ENCODE measurements at regions not wholly inside any gene's neighbourhood (a gene's known extent, or its start where the extent isn't known, plus 50 kb on each side); places are given as distances from the start of the nearest gene placed in this dataset.
A peak's percentile ranks its signal among the peaks of the same experiment; 100 is the strongest.

DNA sequence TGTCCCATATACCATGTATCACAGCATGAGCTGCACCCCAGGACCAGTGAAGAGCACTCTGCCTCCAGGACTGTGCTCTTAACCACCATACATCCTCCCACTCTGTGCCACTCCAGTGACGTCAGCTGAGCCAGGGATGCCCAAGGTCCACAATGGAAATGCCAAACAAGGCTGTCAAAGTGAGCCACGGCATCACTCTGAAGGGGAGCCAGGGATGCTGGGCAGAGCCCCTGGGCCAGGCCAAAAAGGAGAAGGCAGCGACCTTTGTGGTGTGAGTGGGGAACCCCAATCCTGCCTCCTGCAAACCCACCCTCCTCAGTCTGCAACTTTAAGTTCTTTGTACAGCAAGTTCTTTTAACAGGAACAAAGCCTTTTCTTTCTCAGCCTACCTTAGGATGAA is 242.7 kb downstream of the SYK start:
- no peaks in the 10 kb centered on the region for H3K4me1 ChIP-seq (ENCODE audit: control insufficient read depth in 3 of 3, insufficient read depth in 2 of 3, low read depth in 1 of 3, low read length in 2 of 3)
- no peak for FAIRE-seq
- 87 to 92% (median 90%) methylated on average over 3 of the region's 3 CpGs for WGBS, 3 donors

DNA sequence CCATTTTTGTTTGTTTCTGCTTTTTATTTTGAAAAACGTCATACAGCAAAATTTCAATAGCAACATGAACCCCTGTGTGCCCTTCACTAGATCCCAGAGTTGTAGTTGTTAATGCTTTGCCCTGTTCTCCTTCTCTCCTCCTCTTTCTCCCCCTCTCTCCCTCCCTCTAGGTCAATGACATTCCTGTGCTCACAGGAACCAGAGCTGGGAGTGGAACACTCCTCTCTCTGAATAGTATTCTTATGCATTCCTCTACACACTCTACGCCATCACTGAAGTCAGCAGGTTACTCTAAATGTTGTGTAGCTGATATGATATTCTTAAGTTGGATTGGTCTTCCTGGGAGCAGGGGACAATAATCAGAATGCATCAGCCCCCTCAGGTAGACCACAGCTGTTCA is 243.4 kb downstream of the SYK start:
- WGBS, 3 donors: 91 to 95% (median 93%) methylated on average over 2 of the region's 2 CpGs
- FAIRE-seq (no peak), DNase-seq (no peak)
- Histone ChIP-seq H3K4me1 (ENCODE audit: control insufficient read depth in 3 of 3, insufficient read depth in 2 of 3, low read depth in 1 of 3, low read length in 2 of 3) (no peaks in the 10 kb centered on the region), H3K36me3 (ENCODE audit: control insufficient read depth in 3 of 3, insufficient read depth in 2 of 3, low read depth in 1 of 3, low read length in 3 of 3) (no peaks in the 10 kb centered on the region), H3K27ac (ENCODE audit: low read depth in 1 of 3, low read length in 2 of 3) (no peak overlapping the region), H3K4me3 (ENCODE audit: low read depth in 1 of 3, low read length in 3 of 3) (no peak overlapping the region), H3K9me3 (ENCODE audit: control insufficient read depth in 2 of 2, insufficient read depth in 1 of 2, low read depth in 1 of 2, low read length in 1 of 2) (no peaks in the 10 kb centered on the region), H3K27me3 (ENCODE audit: control insufficient read depth in 3 of 3, insufficient read depth in 3 of 3, low read length in 3 of 3) (peaks cover 0 to 2% (median 0%) of the 10 kb centered on the region in 3 donors)

More for the DNA sequence above, 242.7 kb downstream of the SYK start:
- H3K27me3 ChIP-seq (ENCODE audit: control insufficient read depth in 3 of 3, insufficient read depth in 3 of 3, low read length in 3 of 3): peaks cover 0 to 2% (median 0%) of the 10 kb centered on the region in 3 donors
- H3K36me3 ChIP-seq (ENCODE audit: control insufficient read depth in 3 of 3, insufficient read depth in 2 of 3, low read depth in 1 of 3, low read length in 3 of 3): no peaks in the 10 kb centered on the region
- no peak overlapping the region for H3K4me3 ChIP-seq (ENCODE audit: low read depth in 1 of 3, low read length in 3 of 3)
- no peak overlapping the region for H3K27ac ChIP-seq (ENCODE audit: low read depth in 1 of 3, low read length in 2 of 3)
- H3K9me3 ChIP-seq (ENCODE audit: control insufficient read depth in 2 of 2, insufficient read depth in 1 of 2, low read depth in 1 of 2, low read length in 1 of 2): no peaks in the 10 kb centered on the region
- no peak for DNase-seq

DNA sequence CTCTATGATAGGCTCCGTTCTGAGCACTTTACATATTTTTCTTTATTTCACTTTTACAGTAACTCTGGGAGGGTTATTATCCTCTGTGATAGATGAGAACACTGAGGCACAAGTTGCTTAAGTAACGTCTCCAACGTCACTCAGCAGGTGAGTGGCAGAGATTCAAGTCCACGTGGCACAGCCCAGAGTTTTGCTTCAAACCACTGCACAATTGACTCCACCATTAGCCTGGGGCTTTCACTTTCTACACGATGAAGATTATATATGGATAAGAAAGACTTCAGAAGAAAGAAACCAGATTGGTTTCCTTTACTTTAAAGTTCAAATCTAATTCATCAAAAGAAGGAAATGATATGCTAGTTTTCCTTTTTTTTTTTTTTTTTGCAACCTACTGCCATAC is 245.9 kb downstream of the SYK start:
- peak in 1 of 2 donors; percentile 20 for DNase-seq
- FAIRE-seq: no peak
- Histone ChIP-seq H3K4me1 (ENCODE audit: control insufficient read depth in 3 of 3, insufficient read depth in 2 of 3, low read depth in 1 of 3, low read length in 2 of 3) (no peaks in the 10 kb centered on the region), H3K9me3 (ENCODE audit: control insufficient read depth in 2 of 2, insufficient read depth in 1 of 2, low read depth in 1 of 2, low read length in 1 of 2) (no peaks in the 10 kb centered on the region), H3K27me3 (ENCODE audit: control insufficient read depth in 3 of 3, insufficient read depth in 3 of 3, low read length in 3 of 3) (peaks cover 0 to 2% (median 0%) of the 10 kb centered on the region in 3 donors), H3K27ac (ENCODE audit: low read depth in 1 of 3, low read length in 2 of 3) (no peak overlapping the region), H3K36me3 (ENCODE audit: control insufficient read depth in 3 of 3, insufficient read depth in 2 of 3, low read depth in 1 of 3, low read length in 3 of 3) (no peaks in the 10 kb centered on the region), H3K4me3 (ENCODE audit: low read depth in 1 of 3, low read length in 3 of 3) (no peak overlapping the region)
- 22 to 37% (median 25%) methylated on average over 5 of the region's 5 CpGs for WGBS, 3 donors

DNA sequence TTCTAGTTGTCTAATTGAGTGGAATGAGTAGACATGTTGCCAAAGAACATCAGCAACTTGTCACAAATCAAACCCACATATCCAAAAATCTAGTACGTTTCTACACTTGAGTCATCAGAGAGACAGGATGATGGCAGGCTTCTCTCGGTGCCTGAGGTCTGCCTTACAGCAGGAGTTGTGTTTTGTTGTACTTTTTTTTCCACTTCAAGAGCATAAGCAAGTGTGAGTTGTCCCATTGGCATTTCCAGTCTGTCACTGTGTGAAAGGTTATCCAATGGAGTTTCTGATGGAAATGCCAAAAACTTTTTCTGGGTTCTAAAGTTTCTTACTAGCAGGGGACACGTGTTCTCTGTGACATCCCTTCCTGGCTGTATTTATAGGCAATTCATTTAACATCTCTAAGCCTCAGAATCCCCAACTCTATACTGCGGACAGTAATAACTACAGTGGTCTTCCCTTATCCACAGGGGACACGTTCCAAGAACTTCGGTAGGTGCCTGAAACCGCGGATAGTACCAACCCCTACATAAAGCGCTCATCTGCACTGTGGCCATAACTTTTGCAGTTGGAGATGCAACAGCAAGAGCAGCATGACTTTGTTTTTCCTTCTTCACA is 246.5 kb downstream of the SYK start:
- 81 to 92% (median 83%) methylated on average over 9 of the region's 9 CpGs for WGBS, 3 donors
- no peak overlapping the region for H3K27ac ChIP-seq (ENCODE audit: low read depth in 1 of 3, low read length in 2 of 3)
- H3K36me3 ChIP-seq (ENCODE audit: control insufficient read depth in 3 of 3, insufficient read depth in 2 of 3, low read depth in 1 of 3, low read length in 3 of 3): no peaks in the 10 kb centered on the region
- no peak for FAIRE-seq
- no peak overlapping the region for H3K4me3 ChIP-seq (ENCODE audit: low read depth in 1 of 3, low read length in 3 of 3)
- H3K27me3 ChIP-seq (ENCODE audit: control insufficient read depth in 3 of 3, insufficient read depth in 3 of 3, low read length in 3 of 3): peaks cover 0 to 2% (median 0%) of the 10 kb centered on the region in 3 donors
- no peak for DNase-seq
- no peaks in the 10 kb centered on the region for H3K4me1 ChIP-seq (ENCODE audit: control insufficient read depth in 3 of 3, insufficient read depth in 2 of 3, low read depth in 1 of 3, low read length in 2 of 3)
- no peaks in the 10 kb centered on the region for H3K9me3 ChIP-seq (ENCODE audit: control insufficient read depth in 2 of 2, insufficient read depth in 1 of 2, low read depth in 1 of 2, low read length in 1 of 2)

DNA sequence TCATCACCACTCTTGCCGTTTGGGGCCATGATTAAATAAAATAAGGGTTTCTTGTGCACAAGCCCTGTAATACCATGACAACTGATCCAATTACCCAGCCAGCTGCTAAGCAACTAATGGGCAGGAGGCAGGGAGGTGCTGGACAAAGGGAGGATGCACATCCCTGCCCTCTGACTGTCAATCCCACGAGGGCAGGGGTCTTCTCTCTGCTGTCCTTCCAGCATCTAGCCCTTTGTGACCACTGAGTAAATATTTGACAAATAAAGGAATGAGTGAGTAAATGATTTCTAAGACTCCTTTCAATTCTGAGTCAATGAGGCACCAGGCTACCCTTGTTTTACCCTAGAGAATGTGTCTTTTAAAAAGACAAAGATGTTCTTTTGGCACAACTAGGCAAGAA is 247.1 kb downstream of the SYK start:
- Histone ChIP-seq H3K27ac (ENCODE audit: low read depth in 1 of 3, low read length in 2 of 3) (no peak overlapping the region), H3K4me1 (ENCODE audit: control insufficient read depth in 3 of 3, insufficient read depth in 2 of 3, low read depth in 1 of 3, low read length in 2 of 3) (no peaks in the 10 kb centered on the region), H3K27me3 (ENCODE audit: control insufficient read depth in 3 of 3, insufficient read depth in 3 of 3, low read length in 3 of 3) (peaks cover 0 to 2% (median 0%) of the 10 kb centered on the region in 3 donors), H3K9me3 (ENCODE audit: control insufficient read depth in 2 of 2, insufficient read depth in 1 of 2, low read depth in 1 of 2, low read length in 1 of 2) (no peaks in the 10 kb centered on the region), H3K4me3 (ENCODE audit: low read depth in 1 of 3, low read length in 3 of 3) (no peak overlapping the region), H3K36me3 (ENCODE audit: control insufficient read depth in 3 of 3, insufficient read depth in 2 of 3, low read depth in 1 of 3, low read length in 3 of 3) (no peaks in the 10 kb centered on the region)
- no peak for DNase-seq
- WGBS, 3 donors: 50 to 57% (median 56%) methylated on average over 2 of the region's 2 CpGs
- FAIRE-seq: no peak

DNA sequence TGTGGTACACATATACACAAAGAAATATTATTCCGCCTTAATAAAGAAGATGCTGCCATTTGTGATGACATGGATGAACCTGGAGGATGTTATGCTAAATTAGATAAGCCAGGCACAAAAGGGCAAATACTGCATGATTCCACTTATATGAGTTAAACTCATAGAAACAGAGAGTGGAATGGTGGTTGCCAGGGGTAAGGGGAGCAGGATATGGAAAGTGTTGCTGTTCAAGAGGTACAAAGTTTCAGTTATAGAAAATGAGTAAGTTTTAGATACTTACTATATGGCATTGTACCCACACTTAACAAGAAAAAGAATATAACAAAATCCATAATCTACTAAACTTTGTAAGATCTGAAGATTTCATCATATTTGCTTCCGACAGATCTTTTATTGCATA is 252.2 kb downstream of the SYK start:
- FAIRE-seq (no peak), DNase-seq (no peak)
- Histone ChIP-seq H3K4me1 (ENCODE audit: control insufficient read depth in 3 of 3, insufficient read depth in 2 of 3, low read depth in 1 of 3, low read length in 2 of 3) (no peaks in the 10 kb centered on the region), H3K27me3 (ENCODE audit: control insufficient read depth in 3 of 3, insufficient read depth in 3 of 3, low read length in 3 of 3) (no peaks in the 10 kb centered on the region), H3K27ac (ENCODE audit: low read depth in 1 of 3, low read length in 2 of 3) (no peak overlapping the region), H3K36me3 (ENCODE audit: control insufficient read depth in 3 of 3, insufficient read depth in 2 of 3, low read depth in 1 of 3, low read length in 3 of 3) (no peaks in the 10 kb centered on the region), H3K9me3 (ENCODE audit: control insufficient read depth in 2 of 2, insufficient read depth in 1 of 2, low read depth in 1 of 2, low read length in 1 of 2) (no peaks in the 10 kb centered on the region), H3K4me3 (ENCODE audit: low read depth in 1 of 3, low read length in 3 of 3) (no peak overlapping the region)
- 89 to 98% (median 91%) methylated on average over 2 of the region's 2 CpGs for WGBS, 3 donors

DNA sequence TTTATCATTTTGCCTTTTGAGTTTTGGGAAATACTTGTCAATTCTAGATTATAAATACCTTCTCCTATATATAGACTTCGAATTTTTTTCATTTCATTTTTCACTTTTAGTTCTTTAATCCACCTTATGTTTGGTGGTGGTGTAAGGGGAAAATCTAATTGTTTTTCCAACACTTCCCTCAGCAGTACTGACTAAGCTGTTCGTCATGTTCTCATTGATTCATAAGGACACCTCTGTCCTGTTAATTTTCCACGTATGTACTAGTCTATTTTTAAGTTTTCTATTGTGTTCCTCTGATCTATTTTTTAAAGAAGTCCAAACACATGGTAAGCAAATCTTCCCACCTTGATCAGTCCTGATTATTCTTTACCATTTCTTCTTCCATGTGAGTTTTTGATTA is 254.2 kb downstream of the SYK start:
- Histone ChIP-seq H3K27ac (ENCODE audit: low read depth in 1 of 3, low read length in 2 of 3) (no peak overlapping the region), H3K4me3 (ENCODE audit: low read depth in 1 of 3, low read length in 3 of 3) (no peak overlapping the region), H3K4me1 (ENCODE audit: control insufficient read depth in 3 of 3, insufficient read depth in 2 of 3, low read depth in 1 of 3, low read length in 2 of 3) (peaks cover 0 to 2% (median 1%) of the 10 kb centered on the region in 3 donors), H3K27me3 (ENCODE audit: control insufficient read depth in 3 of 3, insufficient read depth in 3 of 3, low read length in 3 of 3) (no peaks in the 10 kb centered on the region), H3K9me3 (ENCODE audit: control insufficient read depth in 2 of 2, insufficient read depth in 1 of 2, low read depth in 1 of 2, low read length in 1 of 2) (no peaks in the 10 kb centered on the region), H3K36me3 (ENCODE audit: control insufficient read depth in 3 of 3, insufficient read depth in 2 of 3, low read depth in 1 of 3, low read length in 3 of 3) (no peaks in the 10 kb centered on the region)
- FAIRE-seq: no peak
- 76 to 88% (median 79%) methylated on average over 3 of the region's 3 CpGs for WGBS, 3 donors
- DNase-seq: no peak

DNA sequence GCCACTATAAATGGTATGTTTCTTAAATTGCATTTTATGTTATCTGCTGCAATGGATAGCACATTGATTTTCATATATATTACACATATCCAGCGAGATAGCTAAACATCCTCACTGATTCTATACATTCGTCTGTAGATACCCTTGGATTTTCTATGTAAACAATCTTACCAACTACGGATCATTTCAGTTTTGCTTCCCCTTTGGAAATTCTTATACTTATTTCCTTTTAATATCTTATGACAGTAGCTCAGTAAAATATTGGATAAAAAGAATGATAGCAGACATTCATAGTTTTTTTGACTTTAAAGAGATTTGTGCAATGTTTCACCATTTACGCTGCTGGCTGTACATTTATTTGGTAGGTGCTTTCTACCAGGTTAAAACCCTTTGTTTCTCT is 254.9 kb downstream of the SYK start:
- Histone ChIP-seq H3K4me3 (ENCODE audit: low read depth in 1 of 3, low read length in 3 of 3) (no peak overlapping the region), H3K36me3 (ENCODE audit: control insufficient read depth in 3 of 3, insufficient read depth in 2 of 3, low read depth in 1 of 3, low read length in 3 of 3) (no peaks in the 10 kb centered on the region), H3K4me1 (ENCODE audit: control insufficient read depth in 3 of 3, insufficient read depth in 2 of 3, low read depth in 1 of 3, low read length in 2 of 3) (peaks cover 0 to 7% (median 4%) of the 10 kb centered on the region in 3 donors), H3K27ac (ENCODE audit: low read depth in 1 of 3, low read length in 2 of 3) (no peak overlapping the region), H3K27me3 (ENCODE audit: control insufficient read depth in 3 of 3, insufficient read depth in 3 of 3, low read length in 3 of 3) (no peaks in the 10 kb centered on the region), H3K9me3 (ENCODE audit: control insufficient read depth in 2 of 2, insufficient read depth in 1 of 2, low read depth in 1 of 2, low read length in 1 of 2) (no peaks in the 10 kb centered on the region)
- DNase-seq (no peak), FAIRE-seq (no peak)
- WGBS, 3 donors: 77 to 90% (median 90%) methylated on average over 4 of the region's 4 CpGs

DNA sequence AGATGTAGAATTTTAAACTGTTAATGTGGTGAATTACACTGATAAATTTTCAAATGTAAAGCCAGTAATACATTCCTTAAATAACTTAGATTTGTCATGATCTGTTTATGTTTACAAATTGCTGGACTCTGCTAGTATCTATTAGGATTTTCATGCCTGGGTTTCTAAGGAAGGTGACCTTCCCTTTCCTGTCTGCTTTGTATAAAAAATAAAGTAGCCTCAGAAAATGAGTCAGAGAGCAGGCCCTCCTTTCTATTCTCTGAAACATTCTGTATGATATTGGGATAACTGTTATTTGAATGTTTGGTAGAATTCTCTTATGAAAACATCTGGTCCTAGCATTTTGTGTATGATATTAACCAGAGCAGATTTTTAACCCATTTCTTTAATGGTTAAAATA is 255.3 kb downstream of the SYK start:
- Histone ChIP-seq H3K36me3 (ENCODE audit: control insufficient read depth in 3 of 3, insufficient read depth in 2 of 3, low read depth in 1 of 3, low read length in 3 of 3) (no peaks in the 10 kb centered on the region), H3K9me3 (ENCODE audit: control insufficient read depth in 2 of 2, insufficient read depth in 1 of 2, low read depth in 1 of 2, low read length in 1 of 2) (no peaks in the 10 kb centered on the region), H3K27ac (ENCODE audit: low read depth in 1 of 3, low read length in 2 of 3) (no peak overlapping the region), H3K4me3 (ENCODE audit: low read depth in 1 of 3, low read length in 3 of 3) (no peak overlapping the region), H3K27me3 (ENCODE audit: control insufficient read depth in 3 of 3, insufficient read depth in 3 of 3, low read length in 3 of 3) (no peaks in the 10 kb centered on the region), H3K4me1 (ENCODE audit: control insufficient read depth in 3 of 3, insufficient read depth in 2 of 3, low read depth in 1 of 3, low read length in 2 of 3) (peaks cover 0 to 11% (median 4%) of the 10 kb centered on the region in 3 donors)
- FAIRE-seq: no peak
- no peak for DNase-seq

Data from small intestine (tissue), 7 donors.